ENCODE measurements at regions not wholly inside any gene's neighbourhood (a gene's known extent, or its start where the extent isn't known, plus 50 kb on each side); places are given as distances from the start of the nearest gene placed in this dataset.
A peak's percentile ranks its signal among the peaks of the same experiment; 100 is the strongest.

- no peak for TF ChIP-seq MAX (IDR thresholded peaks at IDR 0.05; ENCODE audit: low read depth, low read length)
- no peak for TF ChIP-seq MYC (IDR thresholded peaks at IDR 0.05; ENCODE audit: low read depth, low read length)
- TF ChIP-seq POLR2A (IDR thresholded peaks at IDR 0.05; ENCODE audit: extremely low read depth, insufficient read length), result no peak
- no peak for TF ChIP-seq CTCF (IDR thresholded peaks at IDR 0.05; ENCODE audit: low read depth, low read length)
- no peak for DNase-seq (ENCODE audit: low read depth)
- H3K4me3 ChIP-seq (ENCODE audit: low read depth, low read length), result no peak overlapping the region
Observed at GRCh38 chr2:105521616-105522015, 122.8 kb upstream of the FHL2 start.

GRCh38 chr2:105521176-105521575 is 122.3 kb upstream of the FHL2 start:
- no peak for TF ChIP-seq CTCF (IDR thresholded peaks at IDR 0.05; ENCODE audit: low read depth, low read length)
- no peak for TF ChIP-seq POLR2A (IDR thresholded peaks at IDR 0.05; ENCODE audit: extremely low read depth, insufficient read length)
- no peak for TF ChIP-seq MAX (IDR thresholded peaks at IDR 0.05; ENCODE audit: low read depth, low read length)
- TF ChIP-seq MYC (IDR thresholded peaks at IDR 0.05; ENCODE audit: low read depth, low read length), result no peak

GRCh38 chr2:105519516-105519915 is 120.7 kb upstream of the FHL2 start:
- no peak overlapping the region for H3K4me3 ChIP-seq (ENCODE audit: low read depth, low read length)
- no peak for TF ChIP-seq MYC (IDR thresholded peaks at IDR 0.05; ENCODE audit: low read depth, low read length)
- TF ChIP-seq MAX (IDR thresholded peaks at IDR 0.05; ENCODE audit: low read depth, low read length), result no peak
- no peak for TF ChIP-seq POLR2A (IDR thresholded peaks at IDR 0.05; ENCODE audit: extremely low read depth, insufficient read length)
- no peak for TF ChIP-seq CTCF (IDR thresholded peaks at IDR 0.05; ENCODE audit: low read depth, low read length)

More at GRCh38 chr2:105521176-105521575, 122.3 kb upstream of the FHL2 start:
- no peak for DNase-seq (ENCODE audit: low read depth)
- H3K4me3 ChIP-seq (ENCODE audit: low read depth, low read length), result no peak overlapping the region

GRCh38 chr2:105518897-105519296 is 120.0 kb upstream of the FHL2 start:
- no peak overlapping the region for H3K4me3 ChIP-seq (ENCODE audit: low read depth, low read length)

More at GRCh38 chr2:105519516-105519915, 120.7 kb upstream of the FHL2 start:
- no peak for DNase-seq (ENCODE audit: low read depth)

GRCh38 chr2:105517814-105518705 is 119.2 kb upstream of the FHL2 start:
- TF ChIP-seq CTCF (IDR thresholded peaks at IDR 0.05; ENCODE audit: low read depth, low read length) (no peak), MYC (IDR thresholded peaks at IDR 0.05; ENCODE audit: low read depth, low read length) (no peak), POLR2A (IDR thresholded peaks at IDR 0.05; ENCODE audit: extremely low read depth, insufficient read length) (no peak), MAX (IDR thresholded peaks at IDR 0.05; ENCODE audit: low read depth, low read length) (no peak)
- no peak for DNase-seq (ENCODE audit: low read depth)
- no peak overlapping the region for H3K4me3 ChIP-seq (ENCODE audit: low read depth, low read length)

More at GRCh38 chr2:105518897-105519296, 120.0 kb upstream of the FHL2 start:
- TF ChIP-seq MAX (IDR thresholded peaks at IDR 0.05; ENCODE audit: low read depth, low read length) (no peak), CTCF (IDR thresholded peaks at IDR 0.05; ENCODE audit: low read depth, low read length) (no peak), POLR2A (IDR thresholded peaks at IDR 0.05; ENCODE audit: extremely low read depth, insufficient read length) (no peak), MYC (IDR thresholded peaks at IDR 0.05; ENCODE audit: low read depth, low read length) (no peak)
- DNase-seq (ENCODE audit: low read depth), result peak; percentile 36

Data from NB4 (cell line).